Vagina (tissue), 2 donors: ENCODE measurements at regions not wholly inside any gene's neighbourhood (a gene's known extent, or its start where the extent isn't known, plus 50 kb on each side); places are given as distances from the start of the nearest gene placed in this dataset.

Experiments
- POLR2A ChIP-seq, 2 donors: fragments of 450-650 bp; IDR thresholded peaks; one replicate each; pipeline ENCODE4 v1.6.1; 2017; ENCODE audit warnings: antibody characterized with exemption in 2 of 2, mild to moderate bottlenecking in 2 of 2, moderate library complexity in 2 of 2
- POLR2AphosphoS5 ChIP-seq, 2 donors: sonication (generic); formaldehyde crosslinking; IDR thresholded peaks; one replicate each; pipeline ENCODE4 v1.9.0; 2017; ENCODE audit warnings: antibody characterized with exemption in 2 of 2, mild to moderate bottlenecking in 2 of 2, low read depth in 1 of 2; ENCODE audit not compliant: insufficient read depth in 1 of 2
- TF ChIP-seq, protein P1 (sequence below), 3 experiments: fragments of 450-650 bp in 2 of 3; fragments of 200-600 bp in 1 of 3; sonication (generic) in 1 of 3; IDR thresholded peaks; one replicate each; pipeline ENCODE4 v1.5.1; 2017 to 2019; ENCODE audit warnings: antibody characterized with exemption in 3 of 3, mild to moderate bottlenecking in 2 of 3, moderate library complexity in 2 of 3

DNA sequence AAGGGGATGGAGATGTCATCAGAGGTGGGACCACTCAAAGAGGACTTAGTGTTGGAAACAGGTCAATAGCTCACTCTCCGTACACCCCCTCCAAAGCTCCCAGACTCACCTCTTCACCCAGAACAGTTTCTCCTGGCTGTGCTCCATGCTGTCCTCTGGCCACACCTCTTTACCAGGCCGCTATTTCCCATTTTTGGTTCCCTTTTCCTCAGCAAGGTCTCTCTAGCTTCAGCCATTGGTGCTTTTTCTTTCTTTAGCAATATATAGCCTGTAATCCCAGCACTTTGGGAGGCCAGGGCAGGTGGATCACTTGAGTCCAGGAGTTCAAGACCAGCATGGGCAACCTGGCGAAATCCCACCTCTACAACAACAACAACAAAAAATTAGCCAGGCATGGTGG is 123.6 kb upstream of the SMAD3 start:
- TF ChIP-seq POLR2AphosphoS5 (IDR thresholded peaks at IDR 0.05; ENCODE audit: insufficient read depth in 1 of 2, low read depth in 1 of 2) (no peak), POLR2A (IDR thresholded peaks at IDR 0.05) (no peak)
- TF ChIP-seq, protein P1, sequence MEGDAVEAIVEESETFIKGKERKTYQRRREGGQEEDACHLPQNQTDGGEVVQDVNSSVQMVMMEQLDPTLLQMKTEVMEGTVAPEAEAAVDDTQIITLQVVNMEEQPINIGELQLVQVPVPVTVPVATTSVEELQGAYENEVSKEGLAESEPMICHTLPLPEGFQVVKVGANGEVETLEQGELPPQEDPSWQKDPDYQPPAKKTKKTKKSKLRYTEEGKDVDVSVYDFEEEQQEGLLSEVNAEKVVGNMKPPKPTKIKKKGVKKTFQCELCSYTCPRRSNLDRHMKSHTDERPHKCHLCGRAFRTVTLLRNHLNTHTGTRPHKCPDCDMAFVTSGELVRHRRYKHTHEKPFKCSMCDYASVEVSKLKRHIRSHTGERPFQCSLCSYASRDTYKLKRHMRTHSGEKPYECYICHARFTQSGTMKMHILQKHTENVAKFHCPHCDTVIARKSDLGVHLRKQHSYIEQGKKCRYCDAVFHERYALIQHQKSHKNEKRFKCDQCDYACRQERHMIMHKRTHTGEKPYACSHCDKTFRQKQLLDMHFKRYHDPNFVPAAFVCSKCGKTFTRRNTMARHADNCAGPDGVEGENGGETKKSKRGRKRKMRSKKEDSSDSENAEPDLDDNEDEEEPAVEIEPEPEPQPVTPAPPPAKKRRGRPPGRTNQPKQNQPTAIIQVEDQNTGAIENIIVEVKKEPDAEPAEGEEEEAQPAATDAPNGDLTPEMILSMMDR (IDR thresholded peaks at IDR 0.05) = no peak
